K562 (cell line): ENCODE measurements at regions not wholly inside any gene's neighbourhood (a gene's known extent, or its start where the extent isn't known, plus 50 kb on each side); places are given as distances from the start of the nearest gene placed in this dataset.

Experiments used
- ATAC-seq: fragments of 200-7000 bp; cut with Tn5 transposase; 3 replicates; pipeline ENCODE4 v1.9.1; 2020; ENCODE audit warnings: moderate library complexity
- BruUV-seq: library from RNA; stranded (reverse); fragments of 400-500 nt; replicated peaks from 2 replicates; lab custom pipeline; 2021; lab: Mats Ljungman, UMichigan
- CTCF ChIA-PET: fragments of 300-600 bp; formaldehyde crosslinking; extraction: SDS; loops from one replicate; lab custom pipeline; 2021; ENCODE audit warnings: low intra/inter-chr PET ratio; lab: Yijun Ruan, JAX
- POLR2A ChIA-PET: fragments of 300-600, 350-650 bp; sonication (Branson Sonifier 250); formaldehyde crosslinking; extraction: SDS; loops from one replicate; lab custom pipeline; 2021; ENCODE audit warnings: antibody characterized with exemption, inconsistent platforms; lab: Yijun Ruan, JAX
- DNase-seq, 4 experiments: peaks; one replicate each; pipeline versions ENCODE4 v3.0.0 to v3.0.0-alpha.2; 2011 to 2018; ENCODE audit warnings: low spot score in 3 of 4, mixed read lengths in 3 of 4; ENCODE audit errors: extremely low read depth in 1 of 4
- FAIRE-seq: peaks from 2 replicates; lab custom pipeline; 2011; peaks lifted over from hg19 to GRCh38; lab: Jason Lieb, UNC
- H2AFZ ChIP-seq: 2 replicates; pipeline ENCODE4 v1.6.0; 2011; ENCODE audit warnings: low read depth, low read length, control low read depth, inconsistent platforms
- H3K27ac ChIP-seq: fragments of 200-600 bp; 3 replicates; pipeline ENCODE4 v1.8.0; 2011; ENCODE audit warnings: low read depth, mild to moderate bottlenecking, control low read depth, inconsistent platforms, low read length, moderate library complexity, mixed read lengths; ENCODE audit errors: extremely low read depth
- H3K27me3 ChIP-seq, 2 experiments: fragments of 300-600 bp in 1 of 2; 2 replicates in 1 of 2; 3 replicates in 1 of 2; pipeline versions ENCODE4 v1.6.0 to v1.8.0; 2011; ENCODE audit warnings: inconsistent platforms in 2 of 2, low read length in 2 of 2, mild to moderate bottlenecking in 1 of 2, mixed read lengths in 1 of 2, moderate library complexity in 1 of 2; ENCODE audit not compliant: control insufficient read depth in 2 of 2, insufficient read depth in 2 of 2
- H3K36me3 ChIP-seq: fragments of 300-600 bp; 3 replicates; pipeline ENCODE4 v1.8.0; 2011; ENCODE audit warnings: mild to moderate bottlenecking, low read length, inconsistent platforms; ENCODE audit not compliant: control insufficient read depth, insufficient read depth
- H3K4me1 ChIP-seq, 2 experiments: fragments of 200-600 bp in 1 of 2; replicated peaks in 1 of 2; 2 replicates in 1 of 2; 3 replicates in 1 of 2; pipeline versions ENCODE4 v1.5.1 to v1.8.0; 2011; ENCODE audit warnings: inconsistent platforms in 2 of 2, low read length in 2 of 2, mild to moderate bottlenecking in 1 of 2, mixed read lengths in 1 of 2, moderate library complexity in 1 of 2; ENCODE audit not compliant: control insufficient read depth in 2 of 2, insufficient read depth in 2 of 2
- H3K4me2 ChIP-seq: 2 replicates; pipeline ENCODE4 v1.6.1; 2011; ENCODE audit warnings: low read length, control low read depth, inconsistent platforms, mixed read lengths; ENCODE audit not compliant: insufficient read depth
- H3K4me3 ChIP-seq: fragments of 200-600 bp; sonication (generic), shearing (Covaris generic); 2 replicates; pipeline ENCODE4 v1.5.1; 2016; ENCODE audit warnings: control low read depth, inconsistent platforms
- H3K79me2 ChIP-seq: fragments of 200-600 bp; 3 replicates; pipeline ENCODE4 v1.8.0; 2011; ENCODE audit warnings: low read length, inconsistent platforms; ENCODE audit not compliant: control insufficient read depth, insufficient read depth
- H3K9ac ChIP-seq, 2 experiments: 2 replicates each; pipeline versions ENCODE4 v1.6.0 to v1.6.1; 2011; ENCODE audit warnings: low read depth in 2 of 2, low read length in 2 of 2, control low read depth in 1 of 2, inconsistent platforms in 1 of 2, mild to moderate bottlenecking in 1 of 2, mixed read lengths in 1 of 2; ENCODE audit not compliant: insufficient read depth in 1 of 2
- H3K9me1 ChIP-seq: one replicate; pipeline ENCODE4 v1.6.0; 2011; ENCODE audit warnings: inconsistent platforms, mild to moderate bottlenecking, low read length, moderate library complexity; ENCODE audit not compliant: control insufficient read depth, insufficient read depth
- H3K9me3 ChIP-seq: replicated peaks from 2 replicates; pipeline ENCODE4 v1.5.1; 2011; ENCODE audit warnings: low read depth, low read length, inconsistent platforms; ENCODE audit not compliant: control insufficient read depth, insufficient read depth
- H4K20me1 ChIP-seq: replicated peaks from 2 replicates; pipeline ENCODE4 v1.6.1; 2011; ENCODE audit warnings: low read length, inconsistent platforms, mixed read lengths; ENCODE audit not compliant: control insufficient read depth, insufficient read depth
- ATF2 ChIP-seq: sonication (generic); formaldehyde crosslinking; IDR thresholded peaks from 2 replicates; pipeline ENCODE4 v1.8.1; 2022; ENCODE audit warnings: missing genetic modification reagents
- C11orf30 ChIP-seq: fragments of 450-650 bp; IDR thresholded peaks from 2 replicates; pipeline ENCODE4 v1.6.1; 2016; ENCODE audit warnings: low read depth, mild to moderate bottlenecking
- CEBPB ChIP-seq: fragments of 450-650 bp; IDR thresholded peaks from 2 replicates; pipeline ENCODE4 v1.6.1; 2016; ENCODE audit warnings: missing genetic modification characterization, missing compliant biosample characterization
- CREBBP ChIP-seq: IDR thresholded peaks from one replicate; pipeline ENCODE4 v1.6.1; 2012; ENCODE audit warnings: low read depth, mild to moderate bottlenecking, control low read depth, inconsistent platforms, low read length
- DPF2 ChIP-seq: fragments of 450-650 bp; IDR thresholded peaks from 2 replicates; pipeline ENCODE4 v1.6.1; 2016
- E2F5 ChIP-seq: sonication (generic); formaldehyde crosslinking; IDR thresholded peaks from 2 replicates; pipeline ENCODE4 v1.8.0; 2022; ENCODE audit warnings: mild to moderate bottlenecking, missing genetic modification reagents
- HCFC1 ChIP-seq: IDR thresholded peaks from 2 replicates; pipeline ENCODE4 v1.6.1; 2012; ENCODE audit warnings: low read depth, low read length, improper control_type of control experiment
- HNRNPH1 ChIP-seq: fragments of 200-400 bp; formaldehyde crosslinking; optimal IDR thresholded peaks from 2 replicates; pipeline ENCODE3; 2017; ENCODE audit warnings: low read depth, mild to moderate bottlenecking, low read length, moderate library complexity
- ILK ChIP-seq: fragments of 450-650 bp; IDR thresholded peaks from 2 replicates; pipeline ENCODE4 v1.6.1; 2016; ENCODE audit warnings: missing genetic modification characterization, low read depth, mild to moderate bottlenecking, missing compliant biosample characterization, moderate library complexity, borderline replicate concordance
- KHSRP ChIP-seq: fragments of 450-650 bp; IDR thresholded peaks from 2 replicates; pipeline ENCODE4 v1.6.1; 2017
- RBFOX2 ChIP-seq: fragments of 200-400 bp; formaldehyde crosslinking; IDR thresholded peaks from 2 replicates; pipeline ENCODE4 v1.6.1; 2017; ENCODE audit warnings: low read depth, mild to moderate bottlenecking, low read length, moderate library complexity
- RCOR1 ChIP-seq, 2 experiments: IDR thresholded peaks; 2 replicates each; pipeline ENCODE4 v1.6.1; 2012; ENCODE audit warnings: low read depth in 2 of 2, low read length in 2 of 2, borderline replicate concordance in 1 of 2, improper control_type of control experiment in 1 of 2
- SIX5 ChIP-seq, 2 experiments: IDR thresholded peaks; 2 replicates each; pipeline ENCODE4 v1.6.1; 2011; ENCODE audit warnings: low read length in 2 of 2, borderline replicate concordance in 1 of 2, low read depth in 1 of 2, mild to moderate bottlenecking in 1 of 2, moderate library complexity in 1 of 2; ENCODE audit not compliant: insufficient read depth in 1 of 2
- ZBTB7A ChIP-seq: IDR thresholded peaks from 2 replicates; pipeline ENCODE4 v1.6.1; 2011; ENCODE audit warnings: low read depth, mild to moderate bottlenecking, low read length, moderate library complexity, borderline replicate concordance; ENCODE audit not compliant: control insufficient read depth
- ZNF184 ChIP-seq: sonication (generic); formaldehyde crosslinking; IDR thresholded peaks from 2 replicates; pipeline ENCODE4 v1.5.0; 2020; ENCODE audit warnings: missing genetic modification reagents
- ZNF780A ChIP-seq: fragments of 250-450 bp; sonication (Bioruptor Pico); IDR thresholded peaks from 2 replicates; pipeline ENCODE4 v1.5.0; 2021; ENCODE audit warnings: mild to moderate bottlenecking
- in situ Hi-C: fragments of 300-500 bp; cut with MboI; formaldehyde crosslinking; loops from 4 replicates; pipeline ENCODE4 v1.15.0; 2018; ENCODE audit warnings: inconsistent platforms, mixed read lengths
- intact Hi-C: fragments of 100-400 bp; cut with micrococcal nuclease; formaldehyde crosslinking; loops from 2 replicates; pipeline ENCODE4 v1.14.2; 2022
- TF ChIP-seq, protein P1 (sequence below): fragments of 250-450 bp; sonication (Bioruptor Pico); IDR thresholded peaks from 2 replicates; pipeline ENCODE4 v1.9.0; 2021; ENCODE audit warnings: mild to moderate bottlenecking, inconsistent platforms
- TF ChIP-seq, protein P2 (sequence below): fragments of 450-650 bp; IDR thresholded peaks from 2 replicates; pipeline ENCODE4 v1.6.1; 2017; ENCODE audit warnings: mild to moderate bottlenecking, moderate library complexity

DNA sequence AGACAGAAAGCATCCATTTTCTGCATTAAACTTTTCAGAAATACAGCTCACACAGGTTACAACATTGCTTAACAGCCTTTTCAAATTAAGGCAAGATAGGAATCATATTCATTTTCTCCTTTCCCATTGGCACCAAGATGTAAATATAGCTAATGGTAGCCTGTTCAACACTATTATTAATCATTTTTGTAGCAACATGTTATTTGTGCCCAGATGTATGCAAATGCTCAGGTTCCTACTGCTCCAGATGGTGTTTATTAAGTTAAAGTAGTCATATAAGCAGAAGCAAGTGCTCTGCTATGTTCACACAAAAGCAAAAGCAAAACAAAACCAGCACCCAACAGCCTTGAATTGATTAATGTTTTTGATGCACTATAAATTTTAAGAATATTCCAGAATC, 1110.6 kb downstream of the SLC6A15 start:
- intact Hi-C loops (no loop called here), in situ Hi-C loops (no loop called here)
- H3K4me1 ChIP-seq = no peaks in the 10 kb centered on the region
- no peak overlapping the region for H3K4me2 ChIP-seq
- FAIRE-seq (no peak), DNase-seq (no peak), ATAC-seq (no peak)
- no peaks in the 10 kb centered on the region for H3K36me3 ChIP-seq
- no peaks in the 10 kb centered on the region for H3K27me3 ChIP-seq
- no peaks in the 10 kb centered on the region for H3K9me3 ChIP-seq
- no peak overlapping the region for H2AFZ ChIP-seq
- H3K9me1 ChIP-seq = no peaks in the 10 kb centered on the region
- ChIA-PET CTCF (no interaction called here), POLR2A (no interaction called here)
- H4K20me1 ChIP-seq = no peaks in the 10 kb centered on the region
- no peaks in the 10 kb centered on the region for H3K79me2 ChIP-seq
- H3K4me3 ChIP-seq = no peak overlapping the region
- H3K9ac ChIP-seq = no peak overlapping the region
- TF ChIP-seq, protein P1, sequence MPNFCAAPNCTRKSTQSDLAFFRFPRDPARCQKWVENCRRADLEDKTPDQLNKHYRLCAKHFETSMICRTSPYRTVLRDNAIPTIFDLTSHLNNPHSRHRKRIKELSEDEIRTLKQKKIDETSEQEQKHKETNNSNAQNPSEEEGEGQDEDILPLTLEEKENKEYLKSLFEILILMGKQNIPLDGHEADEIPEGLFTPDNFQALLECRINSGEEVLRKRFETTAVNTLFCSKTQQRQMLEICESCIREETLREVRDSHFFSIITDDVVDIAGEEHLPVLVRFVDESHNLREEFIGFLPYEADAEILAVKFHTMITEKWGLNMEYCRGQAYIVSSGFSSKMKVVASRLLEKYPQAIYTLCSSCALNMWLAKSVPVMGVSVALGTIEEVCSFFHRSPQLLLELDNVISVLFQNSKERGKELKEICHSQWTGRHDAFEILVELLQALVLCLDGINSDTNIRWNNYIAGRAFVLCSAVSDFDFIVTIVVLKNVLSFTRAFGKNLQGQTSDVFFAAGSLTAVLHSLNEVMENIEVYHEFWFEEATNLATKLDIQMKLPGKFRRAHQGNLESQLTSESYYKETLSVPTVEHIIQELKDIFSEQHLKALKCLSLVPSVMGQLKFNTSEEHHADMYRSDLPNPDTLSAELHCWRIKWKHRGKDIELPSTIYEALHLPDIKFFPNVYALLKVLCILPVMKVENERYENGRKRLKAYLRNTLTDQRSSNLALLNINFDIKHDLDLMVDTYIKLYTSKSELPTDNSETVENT (CRISPR knock-in tag) = no peak
- TF ChIP-seq C11orf30 (no peak), CEBPB (tag) (no peak), DPF2 (no peak), ZNF780A (no peak), CREBBP (no peak), KHSRP (no peak), HNRNPH1 (no peak), RCOR1 (IDR thresholded peaks at IDR 0.05; ENCODE audit: borderline replicate concordance in 1 of 2, low read depth in 2 of 2, low read length in 2 of 2) (no peak), ZNF184 (no peak), RBFOX2 (no peak), ILK (tag) (no peak), ATF2 (CRISPR knock-in tag) (no peak), E2F5 (CRISPR knock-in tag) (no peak), HCFC1 (no peak), ZBTB7A (no peak), SIX5 (IDR thresholded peaks at IDR 0.05; ENCODE audit: borderline replicate concordance in 1 of 2, insufficient read depth in 1 of 2, low read depth in 1 of 2, low read length in 2 of 2) (no peak)
- TF ChIP-seq, protein P2, sequence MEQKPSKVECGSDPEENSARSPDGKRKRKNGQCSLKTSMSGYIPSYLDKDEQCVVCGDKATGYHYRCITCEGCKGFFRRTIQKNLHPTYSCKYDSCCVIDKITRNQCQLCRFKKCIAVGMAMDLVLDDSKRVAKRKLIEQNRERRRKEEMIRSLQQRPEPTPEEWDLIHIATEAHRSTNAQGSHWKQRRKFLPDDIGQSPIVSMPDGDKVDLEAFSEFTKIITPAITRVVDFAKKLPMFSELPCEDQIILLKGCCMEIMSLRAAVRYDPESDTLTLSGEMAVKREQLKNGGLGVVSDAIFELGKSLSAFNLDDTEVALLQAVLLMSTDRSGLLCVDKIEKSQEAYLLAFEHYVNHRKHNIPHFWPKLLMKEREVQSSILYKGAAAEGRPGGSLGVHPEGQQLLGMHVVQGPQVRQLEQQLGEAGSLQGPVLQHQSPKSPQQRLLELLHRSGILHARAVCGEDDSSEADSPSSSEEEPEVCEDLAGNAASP = no peak
- H3K27ac ChIP-seq = no peak overlapping the region
- no TSS peak for BruUV-seq
